Neural progenitor cell (in vitro differentiated cells): ENCODE measurements at regions not wholly inside any gene's neighbourhood (a gene's known extent, or its start where the extent isn't known, plus 50 kb on each side); places are given as distances from the start of the nearest gene placed in this dataset.
A peak's percentile ranks its signal among the peaks of the same experiment; 100 is the strongest.

Source experiments
- DNase-seq: peaks from one replicate; pipeline ENCODE4 v3.0.0-alpha.2; 2016; ENCODE audit warnings: low spot score
- H2AFZ ChIP-seq: fragments of 200-600 bp; sonication (generic); replicated peaks from 2 replicates; pipeline ENCODE4 v1.6.1; 2016; ENCODE audit warnings: antibody characterized with exemption
- H3F3A ChIP-seq: fragments of 200-600 bp; sonication (generic); 2 replicates; pipeline ENCODE4 v1.6.1; 2016; ENCODE audit warnings: antibody characterized with exemption, low read depth
- H3K27ac ChIP-seq: fragments of 200-600 bp; sonication (generic); 2 replicates; pipeline ENCODE4 v1.5.1; 2016; ENCODE audit warnings: mild to moderate bottlenecking
- H3K27me3 ChIP-seq: fragments of 200-600 bp; sonication (generic); 2 replicates; pipeline ENCODE4 v1.6.1; 2016; ENCODE audit warnings: mild to moderate bottlenecking, moderate library complexity
- H3K36me3 ChIP-seq: fragments of 200-600 bp; sonication (generic); 2 replicates; pipeline ENCODE4 v1.5.1; 2016
- H3K4me1 ChIP-seq: fragments of 200-600 bp; sonication (generic); 2 replicates; pipeline ENCODE4 v1.6.1; 2016; ENCODE audit warnings: mixed run types
- H3K4me2 ChIP-seq: fragments of 200-600 bp; sonication (generic); 2 replicates; pipeline ENCODE4 v1.6.1; 2016
- H3K4me3 ChIP-seq: fragments of 200-600 bp; sonication (generic); 2 replicates; pipeline ENCODE4 v1.5.1; 2016
- H3K79me2 ChIP-seq: fragments of 200-600 bp; sonication (generic); 2 replicates; pipeline ENCODE4 v1.6.1; 2016; ENCODE audit warnings: low read depth
- H3K9ac ChIP-seq: fragments of 200-600 bp; sonication (generic); 2 replicates; pipeline ENCODE4 v1.6.1; 2016
- H3K9me3 ChIP-seq: fragments of 200-600 bp; sonication (generic); 2 replicates; pipeline ENCODE4 v1.5.1; 2016; ENCODE audit warnings: low read depth
- H4K20me1 ChIP-seq: fragments of 200-600 bp; sonication (generic); 2 replicates; pipeline ENCODE4 v1.6.1; 2016; ENCODE audit warnings: low read depth
- H3K27ac Mint-ChIP-seq: 3 replicates; pipeline ENCODE4 v1.8.0; 2021; ENCODE audit warnings: mixed read lengths
- H3K27me3 Mint-ChIP-seq: 2 replicates; pipeline ENCODE4 v1.8.0; 2022; ENCODE audit warnings: low read depth, mild to moderate bottlenecking, inconsistent platforms, moderate library complexity, mixed read lengths; ENCODE audit not compliant: insufficient read depth
- H3K36me3 Mint-ChIP-seq: 3 replicates; pipeline ENCODE4 v1.8.0; 2021; ENCODE audit warnings: mixed read lengths
- H3K4me1 Mint-ChIP-seq: 3 replicates; pipeline ENCODE4 v1.8.0; 2021; ENCODE audit warnings: mixed read lengths
- H3K4me3 Mint-ChIP-seq: 3 replicates; pipeline ENCODE4 v1.8.0; 2021; ENCODE audit warnings: mild to moderate bottlenecking, moderate library complexity, mixed read lengths
- H3K9me3 Mint-ChIP-seq: 3 replicates; pipeline ENCODE4 v1.8.0; 2020; ENCODE audit warnings: mixed read lengths
- CTCF ChIP-seq: fragments of 200-600 bp; sonication (generic); IDR thresholded peaks from 2 replicates; pipeline ENCODE4 v1.5.1; 2017; ENCODE audit warnings: antibody characterized with exemption, mild to moderate bottlenecking
- EZH2 ChIP-seq: fragments of 200-600 bp; sonication (generic); IDR thresholded peaks from 2 replicates; pipeline ENCODE4 v1.6.1; 2017; ENCODE audit warnings: antibody characterized with exemption, mild to moderate bottlenecking, moderate library complexity
- EZH2phosphoT487 ChIP-seq: fragments of 200-600 bp; sonication (generic); IDR thresholded peaks from 2 replicates; pipeline ENCODE4 v1.6.1; 2017; ENCODE audit warnings: antibody characterized with exemption

DNA sequence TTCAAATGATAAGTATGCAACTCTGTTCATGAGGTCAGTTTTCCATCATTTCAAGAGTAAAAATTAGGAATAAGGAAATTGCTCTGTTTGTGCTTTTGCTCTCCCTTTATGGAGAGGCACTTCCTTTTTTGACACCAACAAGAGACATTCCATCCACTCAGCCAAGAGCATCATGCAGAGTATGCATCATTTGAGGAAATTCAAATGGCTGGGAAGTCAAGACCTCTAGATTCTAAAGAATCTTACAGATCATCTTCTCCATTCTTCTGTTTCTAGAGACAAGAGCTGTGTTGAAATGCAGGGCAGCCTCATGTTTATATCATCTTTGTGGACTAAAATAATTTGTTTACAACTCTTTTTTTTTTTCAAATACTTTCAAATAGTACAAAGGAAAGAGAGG lies 669.4 kb downstream of the CDH11 start:
- no peak overlapping the region for H3K27ac ChIP-seq
- H2AFZ ChIP-seq: no peak overlapping the region
- H3K4me1 ChIP-seq: peaks cover 8% of the 10 kb centered on the region
- H3K4me3 ChIP-seq: no peak overlapping the region
- no peaks in the 10 kb centered on the region for H3K4me1 Mint-ChIP-seq
- no peak for DNase-seq
- no peaks in the 10 kb centered on the region for H3K79me2 ChIP-seq
- H3K9me3 Mint-ChIP-seq: no peaks in the 10 kb centered on the region
- H4K20me1 ChIP-seq: no peaks in the 10 kb centered on the region
- TF ChIP-seq CTCF (no peak), EZH2 (no peak), EZH2phosphoT487 (no peak)
- no peak overlapping the region for H3K9ac ChIP-seq
- H3F3A ChIP-seq: no peaks in the 10 kb centered on the region
- H3K9me3 ChIP-seq: no peaks in the 10 kb centered on the region
- no peak overlapping the region for H3K4me2 ChIP-seq
- H3K36me3 ChIP-seq: no peaks in the 10 kb centered on the region
- no peaks in the 10 kb centered on the region for H3K36me3 Mint-ChIP-seq
- no peak overlapping the region for H3K4me3 Mint-ChIP-seq
- H3K27me3 ChIP-seq: no peaks in the 10 kb centered on the region
- no peak overlapping the region for H3K27ac Mint-ChIP-seq
- peaks cover 2% of the 10 kb centered on the region for H3K27me3 Mint-ChIP-seq

- H3K27ac Mint-ChIP-seq: no peak overlapping the region
- no peak overlapping the region for H3K4me3 Mint-ChIP-seq
- Histone ChIP-seq H3K9ac (no peak overlapping the region), H3K27me3 (no peaks in the 10 kb centered on the region), H3K79me2 (no peaks in the 10 kb centered on the region), H3K4me2 (no peak overlapping the region), H3K27ac (no peak overlapping the region), H3K4me3 (no peak overlapping the region), H3K9me3 (no peaks in the 10 kb centered on the region), H3F3A (no peaks in the 10 kb centered on the region), H3K36me3 (no peaks in the 10 kb centered on the region), H2AFZ (peak overlapping the region; percentile 12), H3K4me1 (peaks cover 22% of the 10 kb centered on the region), H4K20me1 (no peaks in the 10 kb centered on the region)
- peaks cover 14% of the 10 kb centered on the region for H3K4me1 Mint-ChIP-seq
- no peak for TF ChIP-seq CTCF
- TF ChIP-seq EZH2: no peak
- no peak for TF ChIP-seq EZH2phosphoT487
- no peaks in the 10 kb centered on the region for H3K36me3 Mint-ChIP-seq
- H3K9me3 Mint-ChIP-seq: no peaks in the 10 kb centered on the region
- no peak for DNase-seq
- peaks cover 2% of the 10 kb centered on the region for H3K27me3 Mint-ChIP-seq
Measured at GRCh38 chr16:64450177-64450576, 671.7 kb downstream of the CDH11 start.

- no peaks in the 10 kb centered on the region for H3K9me3 ChIP-seq
- H3K36me3 Mint-ChIP-seq: no peaks in the 10 kb centered on the region
- peak overlapping the region; percentile 12 for H2AFZ ChIP-seq
- H3K27me3 ChIP-seq: no peaks in the 10 kb centered on the region
- peaks cover 2% of the 10 kb centered on the region for H3K27me3 Mint-ChIP-seq
- H3F3A ChIP-seq: no peaks in the 10 kb centered on the region
- H3K79me2 ChIP-seq: no peaks in the 10 kb centered on the region
- no peaks in the 10 kb centered on the region for H3K9me3 Mint-ChIP-seq
- no peaks in the 10 kb centered on the region for H3K36me3 ChIP-seq
- H3K4me3 Mint-ChIP-seq: no peak overlapping the region
- no peak for TF ChIP-seq CTCF
- TF ChIP-seq EZH2: no peak
- TF ChIP-seq EZH2phosphoT487: no peak
- no peak overlapping the region for H3K27ac Mint-ChIP-seq
- no peaks in the 10 kb centered on the region for H4K20me1 ChIP-seq
- H3K9ac ChIP-seq: no peak overlapping the region
- no peak overlapping the region for H3K4me3 ChIP-seq
- peaks cover 16% of the 10 kb centered on the region for H3K4me1 Mint-ChIP-seq
- H3K4me1 ChIP-seq: peaks cover 27% of the 10 kb centered on the region
- DNase-seq: peak; percentile 3
- no peak overlapping the region for H3K27ac ChIP-seq
- no peak overlapping the region for H3K4me2 ChIP-seq
Measured at GRCh38 chr16:64449506-64449905, 672.4 kb downstream of the CDH11 start.
